ENCODE measurements at regions not wholly inside any gene's neighbourhood (a gene's known extent, or its start where the extent isn't known, plus 50 kb on each side); places are given as distances from the start of the nearest gene placed in this dataset.
"Not testable (repeated sequence)": the region's sequence is repeated elsewhere in the genome, so short reads cannot be mapped to it uniquely, and the experiment has no call there.

DNA sequence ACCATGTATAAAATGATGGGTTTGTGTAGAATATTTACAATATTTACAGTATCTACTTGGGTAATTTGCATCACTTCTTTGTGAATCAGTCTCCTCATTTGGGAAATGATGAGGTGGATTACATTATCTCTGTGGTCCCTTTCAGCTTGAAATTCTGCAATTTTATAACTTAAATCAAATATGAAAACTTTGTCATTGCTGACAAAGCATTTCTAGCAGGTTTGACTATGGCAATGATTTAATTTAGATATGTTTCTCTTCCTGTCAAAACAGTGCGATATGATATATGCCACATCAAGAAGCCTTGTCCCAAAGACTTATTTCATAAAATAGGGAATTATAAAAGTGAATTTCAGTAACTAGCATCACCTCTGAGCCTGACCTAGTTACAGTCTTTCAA is 315.8 kb upstream of the MEIS2 start:
- DNase-seq (ENCODE audit: low read depth), result no peak

DNA sequence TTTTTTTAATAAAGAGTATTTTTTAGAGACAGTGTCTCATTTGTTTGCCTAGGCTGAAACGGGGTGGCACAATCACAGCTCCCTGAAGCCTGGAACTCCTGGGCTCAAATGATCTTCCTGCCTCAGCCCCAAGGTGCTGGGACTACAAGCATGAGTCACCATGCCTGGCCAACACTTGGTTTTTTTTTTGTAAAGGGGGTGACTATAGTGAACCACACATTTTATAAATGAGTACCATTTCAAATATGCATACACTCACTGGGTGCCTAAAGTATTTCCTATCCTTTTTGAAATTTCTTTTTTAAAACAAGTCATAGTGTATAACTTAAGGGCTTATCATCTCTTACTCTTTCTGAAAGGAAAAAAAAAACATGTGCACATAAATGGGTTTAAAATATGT is 325.2 kb upstream of the MEIS2 start:
- no peak for DNase-seq (ENCODE audit: low read depth)

GRCh38 chr15:37427393-37427792 is 327.0 kb upstream of the MEIS2 start:
- not testable (repeated sequence) for DNase-seq (ENCODE audit: low read depth)

- no peak for DNase-seq (ENCODE audit: low read depth)
Observed at GRCh38 chr15:37446921-37447320, 346.6 kb upstream of the MEIS2 start.

GRCh38 chr15:37452498-37452897 is 352.1 kb upstream of the MEIS2 start:
- DNase-seq (ENCODE audit: low read depth), result no peak

GRCh38 chr15:37480482-37480881 is 380.1 kb upstream of the MEIS2 start:
- no peak for DNase-seq (ENCODE audit: low read depth)

DNA sequence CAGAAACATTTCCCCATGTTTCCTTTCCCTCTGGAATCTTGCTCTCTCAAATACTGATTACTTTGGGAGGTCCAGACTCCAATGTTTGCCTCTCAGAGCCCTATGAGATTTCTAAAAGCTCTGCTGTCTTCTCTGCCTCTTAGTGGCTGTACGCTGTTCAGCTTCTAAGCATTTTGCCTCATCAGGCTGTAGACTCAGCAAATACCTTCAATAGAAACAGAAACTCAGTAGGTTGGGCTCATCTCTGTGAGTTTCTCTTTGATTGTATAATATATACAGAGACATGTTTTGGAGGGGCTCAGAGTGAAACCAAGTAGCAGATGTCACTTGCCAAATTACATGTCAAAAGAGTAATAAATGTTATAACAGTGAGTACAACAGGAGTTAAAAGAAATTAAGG is 380.8 kb upstream of the MEIS2 start:
- DNase-seq (ENCODE audit: low read depth), result no peak

- no peak for DNase-seq (ENCODE audit: low read depth)
Observed at GRCh38 chr15:37483779-37484178, 383.4 kb upstream of the MEIS2 start.

GRCh38 chr15:37485056-37485455 is 384.7 kb upstream of the MEIS2 start:
- no peak for DNase-seq (ENCODE audit: low read depth)

GRCh38 chr15:37490707-37491106 is 390.4 kb upstream of the MEIS2 start:
- DNase-seq (ENCODE audit: low read depth), result no peak

- DNase-seq (ENCODE audit: low read depth), result no peak
Observed at GRCh38 chr15:37516621-37517020, 416.3 kb upstream of the MEIS2 start.

- DNase-seq (ENCODE audit: low read depth), result no peak
Observed at GRCh38 chr15:37517191-37517895, 417.0 kb upstream of the MEIS2 start.

DNA sequence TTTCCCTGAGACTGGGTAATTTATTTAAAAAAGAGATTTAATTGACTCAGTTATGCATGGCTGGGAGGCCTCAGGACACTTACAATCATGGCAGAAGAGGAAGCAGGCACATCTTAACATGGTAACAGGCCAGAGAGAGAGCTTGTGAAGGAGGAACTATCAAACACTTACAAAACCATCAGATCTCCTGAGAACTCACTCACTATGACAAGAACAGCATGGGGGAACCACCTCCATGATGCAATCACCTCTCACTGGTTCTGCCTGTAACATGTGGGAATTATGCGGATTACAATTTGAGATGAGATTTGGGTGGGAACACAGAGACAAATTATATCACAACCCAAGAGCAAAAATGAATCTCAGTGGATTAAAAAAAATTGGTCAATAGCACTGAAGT is 416.0 kb upstream of the TMCO5A start:
- no peak for DNase-seq (ENCODE audit: low read depth)

DNA sequence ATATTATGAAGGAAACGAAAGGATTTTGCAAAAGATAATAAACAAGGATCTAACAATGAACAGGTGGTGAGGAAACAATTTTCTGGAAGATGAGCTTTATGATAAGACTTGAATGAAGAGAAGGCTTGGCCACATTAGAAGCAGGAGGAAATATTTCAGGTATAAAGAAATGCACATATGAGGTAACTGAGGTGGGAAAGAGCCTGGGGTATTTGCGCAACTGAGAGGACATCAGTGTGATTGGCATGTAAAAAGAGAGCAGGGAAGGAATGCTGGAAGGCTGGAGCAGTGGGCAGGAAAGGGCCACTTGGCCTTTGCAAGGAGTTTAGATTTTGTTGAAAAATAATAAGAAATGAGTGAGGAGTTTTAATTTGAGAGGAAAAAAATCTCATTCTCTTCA is 414.4 kb upstream of the TMCO5A start:
- DNase-seq (ENCODE audit: low read depth), result no peak

DNA sequence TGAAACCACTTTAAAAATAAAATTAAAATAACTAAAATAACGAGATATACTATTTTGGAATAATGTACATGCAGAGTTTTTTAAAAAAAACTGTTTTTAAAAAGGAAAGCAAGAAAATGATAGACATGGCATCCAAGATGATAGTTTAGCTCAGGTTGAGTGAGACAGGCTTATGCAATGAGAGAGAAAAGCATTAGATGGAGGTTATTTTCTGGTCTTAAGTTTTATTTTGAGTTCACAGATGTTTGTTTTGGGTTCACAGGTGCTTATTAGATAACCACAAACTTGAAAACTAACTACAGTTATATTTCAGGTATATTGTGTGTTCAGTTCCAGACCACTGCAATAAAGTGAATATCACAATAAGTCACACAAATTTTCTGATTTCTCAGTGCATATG is 413.6 kb upstream of the TMCO5A start:
- DNase-seq (ENCODE audit: low read depth), result no peak

DNA sequence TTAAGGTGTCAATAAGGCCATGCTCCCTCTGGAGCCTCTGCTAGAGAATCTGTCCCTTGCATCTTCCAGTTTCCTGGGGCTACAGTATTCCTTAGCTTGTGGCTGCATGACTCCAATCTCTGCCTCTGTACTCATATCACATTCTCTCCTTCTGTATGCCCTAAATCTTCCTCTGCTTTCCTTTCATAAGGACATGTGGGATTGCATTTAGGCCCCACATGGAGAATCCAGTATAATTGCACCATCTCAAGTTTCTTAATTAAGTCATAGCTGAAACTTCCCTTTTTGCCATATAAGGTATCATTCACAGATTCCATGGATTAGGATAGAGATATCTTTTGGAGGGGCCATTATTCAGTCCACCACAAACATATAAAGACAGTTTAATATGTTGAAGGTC is 409.8 kb upstream of the TMCO5A start:
- DNase-seq (ENCODE audit: low read depth), result no peak

DNA sequence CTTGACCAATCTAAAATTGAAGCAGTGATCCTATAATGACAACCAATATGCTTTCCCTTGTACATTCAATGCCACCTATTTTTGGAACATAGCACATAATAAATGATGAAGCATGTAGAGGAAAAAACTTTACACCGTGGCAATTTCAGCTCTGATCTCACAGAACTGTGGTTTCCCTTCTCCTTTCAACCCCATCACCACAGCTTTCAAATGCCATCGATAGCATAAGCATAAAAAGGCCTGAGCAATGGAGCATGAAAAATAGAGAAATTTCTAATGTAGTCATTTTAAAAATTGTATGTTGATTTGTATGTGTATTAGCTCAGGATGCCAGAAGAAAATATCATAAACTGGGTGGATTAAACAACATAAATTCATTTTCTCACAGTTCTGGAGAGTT is 406.0 kb upstream of the TMCO5A start:
- DNase-seq (ENCODE audit: low read depth), result no peak

DNA sequence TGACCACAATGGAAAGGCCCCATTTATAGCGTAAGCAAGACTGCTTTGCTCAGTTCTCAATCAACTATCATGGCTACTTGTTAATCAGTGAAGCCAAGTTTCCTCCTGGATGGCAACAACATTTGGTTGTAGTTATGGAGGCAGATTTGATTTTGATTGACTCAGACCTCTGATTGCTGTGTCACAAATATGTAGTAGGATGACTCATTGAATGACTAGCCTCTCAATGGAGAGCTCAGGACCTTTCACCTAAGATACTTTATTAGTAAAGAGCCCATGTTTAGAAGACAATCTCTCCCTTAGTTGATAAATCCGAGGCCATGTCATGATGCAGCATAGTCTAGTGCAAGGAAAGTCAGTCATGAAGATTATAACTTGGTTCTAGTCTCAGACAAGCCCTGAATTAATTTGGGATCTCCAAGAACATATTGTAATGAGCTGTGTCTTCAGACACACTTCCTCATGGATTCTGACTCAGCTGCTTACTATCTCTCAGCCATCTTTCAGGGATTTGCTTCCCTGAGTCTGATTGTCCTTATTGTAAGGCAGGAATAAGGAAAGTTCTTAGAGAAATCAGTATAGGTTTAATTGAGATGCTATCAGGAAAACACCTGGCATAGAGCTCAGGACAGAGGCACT is 397.4 kb upstream of the TMCO5A start:
- no peak for DNase-seq (ENCODE audit: low read depth)

DNA sequence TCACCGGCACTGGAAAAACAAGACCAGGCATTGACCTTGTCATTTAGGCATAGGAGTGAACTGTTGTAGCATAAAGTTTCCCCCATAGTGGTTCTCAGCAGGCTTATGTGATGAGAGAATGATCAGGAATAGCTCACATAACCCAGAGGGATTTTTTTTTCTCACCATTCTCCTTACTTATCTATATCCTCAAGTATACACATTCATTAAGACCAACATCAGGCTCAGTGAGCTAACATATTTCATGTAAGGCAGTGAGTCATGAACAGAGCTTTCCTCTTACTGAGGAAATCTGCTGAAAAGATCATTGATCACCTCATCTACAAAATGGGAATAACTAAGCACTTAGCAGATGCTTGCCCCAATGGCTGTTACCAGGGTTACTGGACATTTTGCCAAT is 396.6 kb upstream of the TMCO5A start:
- DNase-seq (ENCODE audit: low read depth), result no peak

DNA sequence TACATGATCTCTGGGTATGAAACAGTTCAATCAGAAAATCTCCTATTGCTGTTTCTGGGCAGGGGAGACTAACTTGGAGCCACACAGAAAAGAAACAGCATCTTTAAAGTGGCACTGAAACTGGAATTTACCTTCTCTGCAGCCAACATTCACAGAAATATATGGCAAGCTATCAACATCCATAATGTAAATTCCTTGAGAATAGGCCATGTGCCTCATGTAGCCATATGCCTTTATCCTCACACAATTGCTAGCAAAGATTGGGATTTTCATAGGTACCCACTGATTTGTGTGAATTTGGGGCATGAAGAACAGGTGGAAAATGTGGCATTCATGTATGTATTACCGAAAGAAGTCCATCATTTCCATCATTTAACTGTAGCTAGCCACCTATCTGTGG is 386.3 kb upstream of the TMCO5A start:
- no peak for DNase-seq (ENCODE audit: low read depth)

DNA sequence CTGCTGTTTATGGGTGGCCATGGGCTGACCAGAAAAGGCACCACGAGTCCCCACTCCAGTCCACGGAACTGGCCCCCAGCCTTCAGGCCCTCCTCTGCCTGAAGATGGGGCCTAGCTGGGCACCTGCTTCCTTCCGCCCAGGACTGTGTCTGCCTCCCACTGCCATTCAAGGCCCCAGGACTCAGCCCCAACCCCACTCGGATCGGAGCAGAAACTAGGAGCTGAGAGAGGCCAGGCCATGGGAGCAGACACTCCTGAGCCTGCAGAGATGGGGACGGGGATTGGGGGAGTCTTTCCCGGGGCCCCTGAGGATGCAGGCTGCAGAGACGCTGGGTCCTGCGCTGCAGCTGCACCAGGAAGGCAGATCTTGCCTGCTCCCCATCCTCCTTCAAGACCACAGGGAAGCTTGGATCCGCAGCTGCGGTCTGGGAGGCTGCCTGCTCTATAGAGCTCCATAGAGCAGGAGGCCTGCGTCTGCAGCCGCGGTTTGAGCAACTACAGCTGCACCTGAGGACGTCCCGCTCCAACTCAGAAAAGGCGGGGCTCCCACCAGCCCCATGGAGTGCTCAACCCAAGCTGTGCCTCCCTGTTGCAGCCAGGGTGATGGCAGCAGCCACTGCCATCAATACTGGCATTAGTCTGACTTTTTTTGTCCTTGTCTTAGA is 383.9 kb upstream of the TMCO5A start:
- no peak for DNase-seq (ENCODE audit: low read depth)

GRCh38 chr15:37572401-37572800 is 362.0 kb upstream of the TMCO5A start:
- no peak for DNase-seq (ENCODE audit: low read depth)

DNA sequence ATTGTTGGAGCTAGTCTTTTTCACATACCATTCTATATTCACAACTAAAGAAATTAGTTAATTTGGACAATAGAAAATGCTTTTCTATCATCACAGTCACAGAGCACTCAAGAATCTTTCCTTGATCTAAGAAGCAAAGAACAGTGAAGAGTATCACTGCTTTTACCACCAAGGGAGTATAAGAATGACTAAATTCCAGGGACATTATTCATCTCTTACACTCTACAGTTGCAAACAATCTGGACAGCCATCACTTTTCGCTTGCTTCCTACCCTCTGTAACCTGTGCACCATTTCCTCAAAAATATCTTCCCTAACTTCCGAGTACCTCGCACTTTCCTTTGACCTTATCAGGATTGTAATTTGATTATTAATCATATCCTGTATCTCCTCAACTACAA is 359.5 kb upstream of the TMCO5A start:
- DNase-seq (ENCODE audit: low read depth), result no peak

DNA sequence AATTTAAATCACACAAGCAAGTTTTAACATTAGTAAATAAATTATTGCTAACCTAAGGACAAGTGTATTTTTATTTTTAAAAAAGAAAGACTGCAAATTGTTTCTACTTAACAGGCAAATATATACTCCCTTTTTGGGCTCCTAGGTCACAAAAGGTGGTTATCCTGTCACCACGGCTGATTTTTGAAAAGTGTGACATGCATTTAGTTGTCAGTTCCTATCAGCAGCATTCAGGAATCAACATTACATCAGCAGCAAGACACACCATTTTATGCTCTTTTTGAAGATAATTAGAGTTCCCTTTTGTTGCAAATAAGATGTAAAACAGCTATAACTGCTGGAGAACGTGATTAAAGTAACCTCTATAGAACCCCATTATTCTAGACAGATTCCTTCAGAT is 357.5 kb upstream of the TMCO5A start:
- no peak for DNase-seq (ENCODE audit: low read depth)
